Small intestine (tissue), 7 donors: ENCODE measurements at regions not wholly inside any gene's neighbourhood (a gene's known extent, or its start where the extent isn't known, plus 50 kb on each side); places are given as distances from the start of the nearest gene placed in this dataset.

Source experiments
- DNase-seq, 2 donors: peaks; one replicate each; pipeline versions ENCODE4 v3.0.0 to v3.0.0-alpha.2; 2013
- FAIRE-seq: peaks from 2 replicates; lab custom pipeline; 2012; peaks lifted over from hg19 to GRCh38; lab: Jason Lieb, UNC
- H3K27ac ChIP-seq, 3 donors: one replicate each; pipeline ENCODE4 v1.5.1; 2013; ENCODE audit warnings: low read length in 2 of 3, mild to moderate bottlenecking in 2 of 3, control low read depth in 1 of 3, inconsistent platforms in 1 of 3, low read depth in 1 of 3, moderate library complexity in 1 of 3
- H3K27me3 ChIP-seq, 3 donors: one replicate each; pipeline ENCODE4 v1.6.1; 2013; ENCODE audit warnings: low read length in 3 of 3, inconsistent platforms in 1 of 3; ENCODE audit not compliant: control insufficient read depth in 3 of 3, insufficient read depth in 3 of 3
- H3K36me3 ChIP-seq, 3 donors: one replicate each; pipeline ENCODE4 v1.6.1; 2013; ENCODE audit warnings: low read length in 3 of 3, inconsistent platforms in 1 of 3, low read depth in 1 of 3, mild to moderate bottlenecking in 1 of 3, moderate library complexity in 1 of 3; ENCODE audit not compliant: control insufficient read depth in 3 of 3, insufficient read depth in 2 of 3
- H3K4me1 ChIP-seq, 3 donors: one replicate each; pipeline ENCODE4 v1.6.1; 2013; ENCODE audit warnings: low read length in 2 of 3, inconsistent platforms in 1 of 3, low read depth in 1 of 3, mild to moderate bottlenecking in 1 of 3, moderate library complexity in 1 of 3; ENCODE audit not compliant: control insufficient read depth in 3 of 3, insufficient read depth in 2 of 3
- H3K4me3 ChIP-seq, 3 donors: one replicate each; pipeline ENCODE4 v1.5.1; 2013; ENCODE audit warnings: low read length in 3 of 3, control low read depth in 1 of 3, inconsistent platforms in 1 of 3, low read depth in 1 of 3, mild to moderate bottlenecking in 1 of 3, moderate library complexity in 1 of 3
- H3K9me3 ChIP-seq, 2 donors: one replicate each; pipeline ENCODE4 v1.6.1; 2013; ENCODE audit warnings: low read depth in 1 of 2, low read length in 1 of 2; ENCODE audit not compliant: control insufficient read depth in 2 of 2, insufficient read depth in 1 of 2
- whole genome bisulfite sequencing, 3 donors: extraction: QIAGEN DNeasy Blood & Tissue Kit; methylation state at CpG; one replicate each; pipeline ENCODE4 v1.1.7; 2013; 5-methylcytosine and 5-hydroxymethylcytosine counted together
- donor health status: healthy with polysubstance abuse.
- donor health status: control.
- donor health status: control.
- donor health status: Bipolar disorder and iron deficiency.
- donor health status: healthy.

DNA sequence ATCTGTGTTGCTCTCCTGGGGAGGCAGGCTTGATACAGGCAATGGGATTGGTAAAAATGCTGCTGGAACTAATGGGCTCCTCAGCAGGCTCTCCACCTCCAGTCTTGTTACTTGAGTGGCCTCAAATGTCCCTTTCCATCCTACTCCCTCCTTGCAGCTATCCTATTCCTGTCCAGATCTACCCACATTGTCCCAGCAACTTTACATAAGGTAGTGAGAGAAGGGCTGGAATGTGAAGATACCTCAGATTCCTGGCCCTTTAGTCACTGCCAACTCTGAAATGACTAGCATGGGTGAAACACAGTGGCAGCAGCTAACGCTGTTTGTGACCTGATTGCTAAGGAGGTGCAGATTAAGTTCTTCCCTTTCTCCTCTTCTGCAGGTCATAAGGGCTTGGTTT, 210.1 kb upstream of the HS3ST4 start:
- Histone ChIP-seq H3K4me3 (no peak overlapping the region), H3K4me1 (no peaks in the 10 kb centered on the region), H3K9me3 (no peaks in the 10 kb centered on the region), H3K27me3 (peaks cover 0 to 3% (median 0%) of the 10 kb centered on the region in 3 donors), H3K36me3 (no peaks in the 10 kb centered on the region), H3K27ac (no peak overlapping the region)
- 26 to 54% (median 53%) methylated on average over 1 of the region's 1 CpG for WGBS, 3 donors
- FAIRE-seq (no peak), DNase-seq (no peak)

DNA sequence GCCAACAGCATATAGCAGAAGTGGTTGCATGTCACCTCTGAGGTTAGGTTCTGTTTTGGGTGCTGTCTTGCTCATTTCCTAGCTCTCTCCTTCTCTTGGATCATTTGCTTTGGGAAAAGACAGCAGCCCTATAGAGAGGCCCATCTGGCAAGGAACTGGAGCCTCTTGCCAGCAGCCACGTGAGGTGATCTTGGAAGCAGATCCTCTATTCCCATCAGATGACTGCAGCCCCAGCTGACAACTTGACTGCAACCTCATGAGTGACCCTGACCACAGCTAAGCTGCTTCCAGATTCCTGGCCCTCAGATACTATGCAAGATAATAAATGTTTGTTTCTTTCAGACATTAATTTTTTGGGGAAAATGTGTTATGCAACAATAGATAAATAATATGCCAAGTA, 213.3 kb upstream of the HS3ST4 start:
- no peak overlapping the region for H3K27ac ChIP-seq
- no peak for FAIRE-seq
- peaks cover 0 to 3% (median 0%) of the 10 kb centered on the region in 3 donors for H3K27me3 ChIP-seq
- DNase-seq, result no peak
- no peaks in the 10 kb centered on the region for H3K36me3 ChIP-seq
- H3K9me3 ChIP-seq, result no peaks in the 10 kb centered on the region
- 47 to 68% (median 59%) methylated on average over 1 of the region's 1 CpG for WGBS, 3 donors
- no peaks in the 10 kb centered on the region for H3K4me1 ChIP-seq
- no peak overlapping the region for H3K4me3 ChIP-seq

DNA sequence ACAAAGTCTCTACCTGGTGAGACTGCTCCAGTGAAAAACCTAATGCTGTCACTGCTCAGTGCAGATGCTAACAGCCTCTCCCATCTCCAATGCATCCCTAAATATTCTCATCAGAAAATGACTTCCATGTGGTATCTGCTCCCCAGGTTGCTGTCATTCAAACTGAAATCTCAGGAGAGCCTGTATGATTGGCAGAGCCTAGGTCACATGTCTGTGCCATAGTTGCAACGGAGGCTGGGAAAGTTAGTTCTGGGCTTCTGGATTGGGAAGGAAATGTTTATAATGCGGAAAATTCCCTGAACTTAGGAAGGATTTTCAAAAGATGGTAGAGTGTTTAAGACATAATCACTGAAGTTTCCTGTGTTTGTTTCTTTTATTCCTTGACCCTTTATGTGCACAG, 206.4 kb upstream of the ZKSCAN2 start:
- no peak for FAIRE-seq
- 74 to 82% (median 80%) methylated on average over 2 of the region's 2 CpGs for WGBS, 3 donors
- Histone ChIP-seq H3K27ac (no peak overlapping the region), H3K36me3 (no peaks in the 10 kb centered on the region), H3K4me1 (no peaks in the 10 kb centered on the region), H3K4me3 (no peak overlapping the region), H3K27me3 (no peaks in the 10 kb centered on the region), H3K9me3 (no peaks in the 10 kb centered on the region)
- no peak for DNase-seq

DNA sequence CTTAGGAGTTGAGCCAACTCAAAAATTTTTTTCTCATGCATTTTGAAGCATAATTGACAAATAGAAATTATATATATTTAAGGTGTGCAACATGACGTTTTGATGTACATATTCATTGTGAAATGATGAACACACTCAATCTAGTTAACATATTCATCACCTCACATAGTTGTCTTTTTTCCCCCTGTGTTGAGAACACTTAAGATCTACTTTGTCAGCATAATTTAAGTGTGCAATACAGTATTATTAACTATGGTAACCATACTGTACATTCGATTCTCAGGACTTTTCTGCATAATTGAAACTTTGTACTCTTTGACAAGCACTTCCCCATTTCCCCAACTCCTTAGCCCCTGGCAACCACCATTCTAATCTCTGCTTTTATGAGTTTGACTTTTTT, 192.2 kb upstream of the ZKSCAN2 start:
- Histone ChIP-seq H3K9me3 (no peaks in the 10 kb centered on the region), H3K4me1 (no peaks in the 10 kb centered on the region), H3K27me3 (no peaks in the 10 kb centered on the region), H3K27ac (no peak overlapping the region), H3K4me3 (no peak overlapping the region), H3K36me3 (no peaks in the 10 kb centered on the region)
- 79 to 86% (median 81%) methylated on average over 2 of the region's 2 CpGs for WGBS, 3 donors
- DNase-seq (no peak), FAIRE-seq (no peak)

DNA sequence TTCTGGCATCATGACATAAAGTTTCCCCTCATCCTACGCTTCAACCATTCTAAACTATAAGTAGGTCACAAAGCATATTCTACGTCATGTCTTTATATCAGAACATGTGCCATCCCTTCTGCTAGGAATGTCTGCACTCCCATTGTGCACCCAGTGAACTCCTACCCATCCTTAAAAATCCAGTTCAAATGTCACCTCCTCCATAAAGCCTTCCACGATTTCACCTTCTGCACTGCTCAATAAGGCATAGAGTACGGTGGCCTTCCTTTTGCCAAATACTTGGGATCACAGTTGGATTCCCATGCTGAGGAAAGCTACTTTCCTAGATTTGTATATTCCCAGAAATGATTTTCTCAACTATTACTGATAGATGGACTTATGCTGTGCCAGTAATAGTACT, 186.3 kb upstream of the ZKSCAN2 start:
- DNase-seq (no peak), FAIRE-seq (no peak)
- WGBS, 3 donors, result 79 to 89% (median 86%) methylated on average over 4 of the region's 4 CpGs
- H3K4me3 ChIP-seq, result no peak overlapping the region
- no peaks in the 10 kb centered on the region for H3K4me1 ChIP-seq
- H3K27ac ChIP-seq, result no peak overlapping the region
- H3K9me3 ChIP-seq, result no peaks in the 10 kb centered on the region
- H3K36me3 ChIP-seq, result no peaks in the 10 kb centered on the region
- no peaks in the 10 kb centered on the region for H3K27me3 ChIP-seq

DNA sequence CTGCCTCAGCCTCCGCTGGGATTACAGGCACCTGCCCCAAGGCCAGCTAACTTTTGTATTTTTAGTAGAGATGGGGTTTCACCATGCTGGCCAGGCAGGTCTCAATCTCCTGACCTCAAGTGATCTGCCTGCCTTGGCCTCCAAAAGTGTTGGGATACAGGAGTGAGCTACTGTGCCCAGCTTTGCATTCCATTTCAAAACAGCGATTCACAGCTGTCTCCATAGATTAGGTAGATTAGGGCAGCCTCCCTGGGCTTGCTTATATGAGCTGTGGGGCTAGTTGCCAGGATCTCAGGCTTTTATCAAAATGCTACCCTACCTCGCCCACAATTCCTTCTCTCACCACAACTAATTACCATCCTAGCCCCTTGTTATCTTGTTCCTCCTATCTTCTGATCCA, 176.4 kb upstream of the ZKSCAN2 start:
- H3K27ac ChIP-seq, result no peak overlapping the region
- no peaks in the 10 kb centered on the region for H3K36me3 ChIP-seq
- H3K4me3 ChIP-seq, result no peak overlapping the region
- FAIRE-seq (no peak), DNase-seq (no peak)
- no peaks in the 10 kb centered on the region for H3K27me3 ChIP-seq
- WGBS, 3 donors, result 43 to 64% (median 50%) methylated on average over 3 of the region's 3 CpGs
- H3K4me1 ChIP-seq, result no peaks in the 10 kb centered on the region
- H3K9me3 ChIP-seq, result no peaks in the 10 kb centered on the region

DNA sequence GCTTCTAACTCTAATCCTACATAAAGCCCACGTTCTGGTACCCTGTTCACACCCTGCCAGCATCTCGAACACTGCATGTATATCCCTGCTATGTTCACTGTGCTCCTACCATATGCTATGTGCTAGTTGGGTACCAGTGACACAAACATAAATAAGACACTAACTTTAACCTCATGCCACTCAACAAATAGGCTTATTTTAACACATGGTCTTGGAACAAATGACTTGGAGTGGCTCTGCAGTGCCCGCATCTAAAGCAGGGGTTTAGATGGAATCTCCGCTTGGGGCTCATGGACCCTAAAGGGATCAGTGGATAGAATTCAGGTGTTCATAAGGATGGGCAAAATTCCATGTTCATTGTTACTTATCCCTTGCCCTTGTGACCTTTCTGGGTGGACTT, 175.7 kb upstream of the ZKSCAN2 start:
- Histone ChIP-seq H3K27ac (no peak overlapping the region), H3K4me3 (no peak overlapping the region), H3K36me3 (no peaks in the 10 kb centered on the region), H3K4me1 (no peaks in the 10 kb centered on the region), H3K9me3 (no peaks in the 10 kb centered on the region), H3K27me3 (no peaks in the 10 kb centered on the region)
- FAIRE-seq, result no peak
- 69 to 74% (median 73%) methylated on average over 4 of the region's 4 CpGs for WGBS, 3 donors
- no peak for DNase-seq

DNA sequence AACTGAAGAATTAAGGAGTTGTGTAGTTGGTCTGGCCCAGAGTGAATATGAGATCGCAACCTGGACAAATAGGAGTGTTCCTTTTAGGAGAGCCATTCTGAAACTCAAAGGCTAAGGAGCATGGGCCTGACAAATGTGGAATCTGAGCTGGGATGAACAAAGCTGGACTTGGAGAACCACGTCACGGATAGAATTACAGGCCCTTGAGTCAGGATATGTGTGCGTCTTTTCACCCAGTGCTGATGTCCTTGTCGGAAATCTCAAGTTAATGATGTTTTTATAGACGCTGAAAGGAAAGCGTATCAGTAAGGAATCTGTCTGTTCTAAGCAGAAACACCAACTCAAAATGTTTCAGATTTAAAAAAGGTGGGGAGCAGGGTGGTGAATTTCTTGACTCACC, 173.8 kb upstream of the ZKSCAN2 start:
- Histone ChIP-seq H3K4me1 (no peaks in the 10 kb centered on the region), H3K36me3 (no peaks in the 10 kb centered on the region), H3K9me3 (no peaks in the 10 kb centered on the region), H3K4me3 (no peak overlapping the region), H3K27ac (no peak overlapping the region), H3K27me3 (no peaks in the 10 kb centered on the region)
- DNase-seq (no peak), FAIRE-seq (no peak)
- 88 to 90% (median 88%) methylated on average over 7 of the region's 7 CpGs for WGBS, 3 donors

DNA sequence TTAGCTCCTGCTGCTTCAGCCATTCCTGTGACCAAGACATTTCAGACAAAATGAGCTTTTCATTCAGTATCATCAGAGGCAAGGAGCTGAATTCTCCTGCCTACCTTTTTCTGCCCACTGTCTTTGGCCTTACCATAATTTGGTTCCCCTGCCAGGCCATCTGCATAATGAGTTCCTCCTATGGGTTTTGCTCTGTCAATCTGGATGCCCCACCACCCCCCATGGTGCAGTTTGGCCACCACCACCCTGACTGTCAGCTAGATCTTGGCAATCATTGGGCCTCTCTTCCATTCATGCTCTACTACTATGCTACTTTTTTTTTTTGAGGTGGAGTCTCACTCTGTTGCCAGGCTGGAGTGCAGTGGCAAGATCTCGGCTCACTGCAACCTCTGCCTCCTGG, 169.2 kb upstream of the ZKSCAN2 start:
- Histone ChIP-seq H3K4me1 (no peaks in the 10 kb centered on the region), H3K36me3 (no peaks in the 10 kb centered on the region), H3K27me3 (no peaks in the 10 kb centered on the region), H3K9me3 (no peaks in the 10 kb centered on the region), H3K4me3 (no peak overlapping the region), H3K27ac (no peak overlapping the region)
- WGBS, 3 donors, result 70 to 91% (median 79%) methylated on average over 1 of the region's 1 CpG
- FAIRE-seq (no peak), DNase-seq (no peak)
